Left cardiac atrium (tissue), 4 donors: ENCODE measurements at regions not wholly inside any gene's neighbourhood (a gene's known extent, or its start where the extent isn't known, plus 50 kb on each side); places are given as distances from the start of the nearest gene placed in this dataset.

Source experiments
- ATAC-seq, 2 donors: fragments of 200-7000 bp; cut with Tn5 transposase; one replicate each; pipeline ENCODE4 v1.9.1; 2020; ENCODE audit warnings: mild to moderate bottlenecking in 2 of 2, moderate library complexity in 2 of 2
- DNase-seq: peaks from one replicate; pipeline ENCODE4 v3.0.0-alpha.2; 2020
- intact Hi-C, 2 donors: fragments of 100-400 bp; cut with DNase I; formaldehyde crosslinking; loops; one replicate each; pipeline versions ENCODE4 v1.14.1 to v1.15.1; 2022 to 2023
- donor health status: DM: no; HTN: yes; CAD: no.
- donor health status: DM: no; HTN: yes; CAD: no; lungs with severe emphysema.
- donor health status: DM: yes; HTN: yes; CAD: no.
- donor health status: Dilated cardiomyopathy.

- ATAC-seq: no peak
- intact Hi-C loops: no loop called here
- no peak for DNase-seq
These were observed 79.3 kb downstream of the RPL22L1 start for GRCh38 chr3:170790647-170791046.

GRCh38 chr3:170787464-170787863 lies 82.5 kb downstream of the RPL22L1 start:
- no peak for ATAC-seq
- no peak for DNase-seq
- intact Hi-C loops: no loop called here

DNA sequence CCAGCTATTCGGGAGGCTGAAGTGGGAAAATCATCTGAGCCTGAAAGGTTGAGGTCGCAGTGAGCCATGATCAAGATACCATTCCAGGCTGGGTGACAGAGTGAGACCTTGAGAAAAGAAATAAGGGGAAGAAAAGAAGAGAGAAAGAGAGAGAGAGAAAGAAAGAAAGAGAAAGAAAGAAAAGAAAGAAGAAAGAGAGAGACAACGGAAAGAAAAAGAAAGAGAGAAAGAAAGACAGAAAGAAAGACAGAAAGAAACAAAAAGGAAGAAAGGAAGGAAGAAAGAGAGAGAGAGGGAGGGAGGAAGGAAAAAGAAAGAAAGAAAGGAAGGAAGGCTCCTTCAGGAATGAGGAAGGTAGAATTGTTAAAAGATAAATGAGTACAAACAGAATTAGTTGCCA lies 84.5 kb downstream of the RPL22L1 start:
- DNase-seq (no peak), ATAC-seq (no peak)
- intact Hi-C loops: no loop called here

- intact Hi-C loops: no loop called here
- no peak for ATAC-seq
- no peak for DNase-seq
These were observed 85.6 kb downstream of the RPL22L1 start for GRCh38 chr3:170784406-170784805.

GRCh38 chr3:170780955-170781354 lies 89.0 kb downstream of the RPL22L1 start:
- intact Hi-C loops: no loop called here
- no peak for ATAC-seq
- no peak for DNase-seq

DNA sequence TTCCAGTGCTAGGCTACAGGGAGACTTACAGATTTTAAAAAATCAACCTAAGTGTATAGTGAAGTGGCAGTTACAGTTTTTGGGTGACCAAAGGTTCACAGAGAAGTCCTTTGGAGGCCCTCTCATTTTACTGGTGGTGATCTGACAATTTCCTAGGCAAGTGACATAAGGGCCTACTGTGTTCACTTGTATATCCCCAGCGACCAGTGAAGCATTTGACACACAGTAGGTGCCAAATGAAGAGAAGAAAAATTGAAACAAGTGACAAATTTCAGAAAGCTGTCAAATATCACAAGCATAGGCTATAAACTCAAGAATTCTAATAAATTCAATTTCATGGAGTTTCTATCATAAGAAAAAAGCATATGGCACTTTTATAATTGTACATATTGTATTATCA lies 89.5 kb downstream of the RPL22L1 start:
- ATAC-seq: no peak
- intact Hi-C loops: no loop called here
- DNase-seq: no peak

DNA sequence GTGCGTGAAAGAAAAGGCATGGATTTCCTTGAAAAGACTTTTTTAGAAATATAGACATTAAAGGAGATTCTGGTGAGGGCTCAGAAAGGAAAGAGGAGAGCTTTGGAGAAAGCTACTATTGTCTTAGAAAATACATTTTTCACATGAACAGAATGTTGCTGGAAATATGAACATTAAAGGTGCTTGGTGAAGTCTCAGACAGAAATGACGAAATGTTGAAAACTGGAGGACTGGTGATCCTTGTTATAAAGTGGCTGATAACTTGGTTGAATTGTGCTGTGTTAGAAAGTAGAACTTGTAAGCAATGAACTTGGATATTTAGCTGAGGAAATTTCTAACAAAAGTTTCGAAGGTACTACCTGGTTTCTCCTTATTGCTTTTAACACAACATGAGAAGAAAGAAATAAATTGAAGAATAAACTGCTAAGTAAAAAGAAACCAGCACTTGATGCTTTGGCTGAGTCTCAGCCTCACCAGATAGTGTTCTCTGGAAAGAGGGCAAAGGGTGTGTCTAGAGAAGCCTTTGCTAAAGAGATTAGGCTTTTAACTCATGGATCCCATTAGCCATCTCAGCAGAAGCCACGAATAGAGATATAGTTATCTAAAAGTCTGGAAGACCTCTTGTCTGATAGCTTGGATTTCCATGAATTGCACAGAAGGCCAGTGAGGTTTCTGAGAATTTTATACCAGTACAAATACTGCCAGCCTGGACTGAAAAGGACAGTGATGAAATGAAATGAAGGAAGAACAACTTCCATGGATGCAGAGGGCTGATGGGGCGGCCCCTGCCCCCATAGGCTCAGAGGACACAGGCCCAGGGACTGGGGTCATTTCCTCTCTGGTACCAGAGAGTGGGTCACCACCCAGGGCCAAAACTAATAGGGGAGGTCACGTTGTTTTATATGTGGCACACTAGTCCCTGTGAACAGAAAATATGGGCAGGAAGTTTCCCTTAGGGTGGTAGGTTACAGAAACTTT lies 91.5 kb downstream of the RPL22L1 start:
- ATAC-seq: no peak
- intact Hi-C loops: no loop called here

DNA sequence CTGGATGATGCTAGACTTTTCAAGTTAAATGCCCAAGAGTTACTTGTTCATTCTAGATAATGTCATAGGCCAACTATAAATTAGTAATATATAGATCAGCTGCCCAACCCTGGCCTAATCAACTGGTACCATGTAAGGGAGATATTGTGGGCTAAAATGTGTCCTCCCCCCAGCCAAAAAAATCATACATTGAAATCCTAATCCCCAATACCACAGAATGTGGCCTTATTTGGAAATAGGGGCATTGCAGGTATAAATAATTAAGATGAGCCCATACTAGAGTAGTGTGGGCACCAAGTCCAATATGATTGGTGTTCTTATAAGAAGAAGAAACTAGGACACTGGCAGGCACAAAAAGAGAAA lies 92.5 kb downstream of the RPL22L1 start:
- no peak for ATAC-seq
- intact Hi-C loops: no loop called here
- no peak for DNase-seq

More for the DNA sequence above, 91.5 kb downstream of the RPL22L1 start:
- DNase-seq: no peak

DNA sequence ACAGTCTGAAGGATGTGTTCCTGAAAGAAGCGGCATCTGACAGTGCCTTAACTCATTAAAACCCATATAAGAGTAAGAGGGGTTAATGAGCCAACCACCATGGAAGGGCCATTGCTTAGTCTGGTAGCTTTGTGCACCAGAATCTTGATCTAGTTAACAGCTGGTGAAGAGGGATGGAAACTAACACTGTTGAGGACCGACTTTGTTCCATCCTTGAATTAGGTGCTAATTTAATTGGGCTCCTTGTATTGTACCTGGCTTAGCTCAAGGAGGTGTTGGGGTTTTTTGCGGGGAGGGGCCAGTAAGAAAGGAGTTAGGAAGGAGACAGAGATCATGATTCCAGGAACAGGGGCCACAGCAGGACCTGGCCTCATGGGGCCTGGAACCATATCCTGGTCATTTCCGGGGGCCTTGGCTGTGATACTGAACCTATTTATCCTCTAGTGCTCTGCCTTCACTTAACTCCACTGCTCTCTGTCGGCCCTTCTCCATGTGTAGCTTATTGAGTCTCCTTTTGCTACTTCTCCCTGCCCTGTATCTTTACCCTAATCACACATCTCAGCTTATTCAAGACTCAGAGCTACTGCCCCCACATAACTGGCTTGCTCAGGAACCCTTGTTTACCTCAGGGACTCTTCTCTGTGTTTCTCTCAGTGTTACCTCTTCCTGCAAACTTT lies 93.0 kb downstream of the RPL22L1 start:
- ATAC-seq (no peak), DNase-seq (no peak)
- intact Hi-C loops: no loop called here

GRCh38 chr3:170773682-170774425 lies 96.1 kb downstream of the RPL22L1 start:
- no peak for ATAC-seq
- no peak for DNase-seq
- intact Hi-C loops: no loop called here

- ATAC-seq: no peak
- intact Hi-C loops: no loop called here
These were observed 97.8 kb downstream of the RPL22L1 start for GRCh38 chr3:170772175-170772574.

DNA sequence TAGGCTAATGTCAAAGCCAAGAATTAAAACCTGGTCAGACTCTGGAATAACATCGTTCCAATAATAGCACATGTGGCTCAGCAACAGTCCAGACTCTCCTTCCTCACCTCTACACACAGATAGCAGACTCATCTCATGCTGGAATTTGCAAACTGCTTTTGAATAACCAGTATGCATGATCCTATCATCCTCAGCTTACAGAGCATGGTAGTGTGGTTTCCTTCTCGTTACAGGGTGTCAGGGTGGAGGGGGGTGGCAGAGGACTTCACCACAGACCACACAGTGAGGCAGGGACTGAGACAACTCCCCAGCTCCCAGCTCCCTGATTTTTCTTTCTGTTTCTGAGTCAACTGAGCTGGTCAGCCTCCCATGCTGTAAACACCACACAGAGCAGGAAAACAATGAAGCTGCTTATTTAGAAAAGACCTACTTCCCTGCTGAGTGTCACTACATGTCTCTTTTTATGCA lies 101.6 kb downstream of the RPL22L1 start:
- peak in 1 of 2 donors; percentile 30 for ATAC-seq
- no peak for DNase-seq
- intact Hi-C loops: no loop called here

More at GRCh38 chr3:170772175-170772574, 97.8 kb downstream of the RPL22L1 start:
- no peak for DNase-seq

- intact Hi-C loops: no loop called here
- DNase-seq: no peak
These were observed 102.4 kb downstream of the RPL22L1 start for GRCh38 chr3:170767576-170767941.

GRCh38 chr3:170766823-170767575 lies 103.0 kb downstream of the RPL22L1 start:
- ATAC-seq: no peak
- intact Hi-C loops: no loop called here
- DNase-seq: no peak

More at GRCh38 chr3:170767576-170767941, 102.4 kb downstream of the RPL22L1 start:
- no peak for ATAC-seq

DNA sequence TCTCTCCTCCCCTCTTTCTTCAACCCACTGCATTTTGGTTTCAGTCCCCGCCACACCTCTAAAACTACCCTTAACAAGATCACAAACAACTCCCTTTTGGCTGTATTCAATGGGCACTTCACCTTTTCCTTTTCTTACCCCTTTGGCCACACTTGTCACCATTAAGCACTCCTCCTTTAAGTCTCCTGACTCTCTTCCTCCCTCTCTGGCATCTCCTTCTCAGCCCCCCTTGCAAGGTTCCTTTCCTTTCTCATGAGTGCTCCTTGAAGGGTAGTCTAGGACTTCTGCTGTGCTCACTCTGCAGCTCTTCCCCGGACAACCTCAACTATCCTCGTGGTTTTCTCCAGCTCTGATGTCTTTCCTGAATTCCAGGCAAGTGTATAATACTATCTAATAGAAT lies 103.7 kb downstream of the RPL22L1 start:
- ATAC-seq: no peak
- intact Hi-C loops: no loop called here
- DNase-seq: no peak

DNA sequence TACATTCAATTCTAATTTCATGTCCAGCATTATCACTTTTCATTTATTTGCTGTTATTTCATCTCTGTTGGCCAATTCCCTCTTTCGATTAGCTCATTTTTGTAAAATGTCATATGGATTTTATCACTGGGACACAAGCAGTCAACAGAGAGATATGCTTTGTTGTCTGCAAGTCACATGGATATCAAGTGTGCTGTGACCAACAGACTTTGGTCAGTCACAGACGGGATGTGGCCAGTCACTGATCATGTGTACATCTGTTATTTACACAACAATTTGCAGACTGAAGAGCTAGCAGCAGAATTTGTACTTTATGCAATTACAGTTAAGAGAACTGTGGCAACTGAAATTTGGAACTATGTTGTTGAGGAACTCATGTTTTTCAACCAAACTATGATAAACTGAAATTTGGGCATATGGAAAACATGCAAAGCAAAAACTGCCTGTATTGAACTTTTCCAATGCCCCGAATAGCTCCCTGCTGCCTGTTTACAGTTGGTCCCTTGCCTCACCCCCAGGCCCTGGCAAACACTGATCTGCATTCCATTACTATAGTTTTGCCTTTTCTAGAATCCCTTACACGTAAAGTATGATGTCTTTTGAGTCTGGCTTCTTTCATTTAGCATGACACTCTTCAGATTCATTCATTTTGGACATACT lies 104.4 kb downstream of the RPL22L1 start:
- no peak for ATAC-seq
- DNase-seq: no peak
- intact Hi-C loops: no loop called here

DNA sequence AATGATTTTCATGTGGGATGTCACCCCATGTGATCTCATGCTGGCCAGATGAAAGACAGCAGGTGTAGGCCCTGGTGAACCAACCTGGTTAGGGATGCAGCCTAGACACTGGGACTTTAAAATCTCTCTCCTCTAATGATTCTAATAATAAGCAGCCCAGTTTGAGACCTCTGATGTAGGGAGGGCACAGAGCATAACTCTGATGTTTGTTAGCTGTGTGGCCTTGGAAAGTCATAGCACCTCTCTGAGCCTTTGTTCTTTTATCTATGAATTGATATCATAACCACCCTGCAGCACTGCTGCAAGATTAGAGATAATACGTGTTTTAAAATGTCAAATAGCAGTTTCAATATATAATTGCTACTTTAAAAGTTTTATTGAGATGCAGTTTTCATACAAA lies 106.0 kb downstream of the RPL22L1 start:
- DNase-seq (no peak), ATAC-seq (no peak)
- intact Hi-C loops: no loop called here

- intact Hi-C loops: no loop called here
- DNase-seq: no peak
- no peak for ATAC-seq
These were observed 107.9 kb downstream of the RPL22L1 start for GRCh38 chr3:170762064-170762463.

- DNase-seq (no peak), ATAC-seq (no peak)
- intact Hi-C loops: no loop called here
These were observed 108.9 kb downstream of the RPL22L1 start for GRCh38 chr3:170761103-170761502.
